ENCODE measurements at regions not wholly inside any gene's neighbourhood (a gene's known extent, or its start where the extent isn't known, plus 50 kb on each side); places are given as distances from the start of the nearest gene placed in this dataset.
"Not testable (repeated sequence)": the region's sequence is repeated elsewhere in the genome, so short reads cannot be mapped to it uniquely, and the experiment has no call there.

GRCh38 chr11:87473174-87473573 is 435.4 kb downstream of the TMEM135 start:
- DNase-seq (ENCODE audit: low spot score) (peak; percentile 51), FAIRE-seq (no peak)

GRCh38 chr11:87466223-87466622 is 428.5 kb downstream of the TMEM135 start:
- no peak for DNase-seq (ENCODE audit: low spot score)
- FAIRE-seq = no peak

GRCh38 chr11:87465716-87466115 is 428.0 kb downstream of the TMEM135 start:
- DNase-seq (ENCODE audit: low spot score) = no peak
- FAIRE-seq = no peak

- FAIRE-seq (no peak), DNase-seq (ENCODE audit: low spot score) (no peak)
Observed at GRCh38 chr11:87463486-87464102, 425.9 kb downstream of the TMEM135 start.

- DNase-seq (ENCODE audit: low spot score) = no peak
- FAIRE-seq = no peak
Observed at GRCh38 chr11:87462171-87462570, 424.4 kb downstream of the TMEM135 start.

- DNase-seq (ENCODE audit: low spot score) = no peak
- no peak for FAIRE-seq
Observed at GRCh38 chr11:87460842-87461637, 423.3 kb downstream of the TMEM135 start.

GRCh38 chr11:87460279-87460678 is 422.5 kb downstream of the TMEM135 start:
- no peak for FAIRE-seq
- no peak for DNase-seq (ENCODE audit: low spot score)

GRCh38 chr11:87459351-87459750 is 421.6 kb downstream of the TMEM135 start:
- no peak for DNase-seq (ENCODE audit: low spot score)
- FAIRE-seq = no peak

- DNase-seq (ENCODE audit: low spot score) = no peak
- no peak for FAIRE-seq
Observed at GRCh38 chr11:87456499-87456898, 418.8 kb downstream of the TMEM135 start.

GRCh38 chr11:87455180-87455579 is 417.4 kb downstream of the TMEM135 start:
- DNase-seq (ENCODE audit: low spot score) = no peak
- no peak for FAIRE-seq

GRCh38 chr11:87454241-87454640 is 416.5 kb downstream of the TMEM135 start:
- DNase-seq (ENCODE audit: low spot score) = no peak
- no peak for FAIRE-seq

- FAIRE-seq = no peak
Observed at GRCh38 chr11:87453531-87454089, 415.9 kb downstream of the TMEM135 start.

GRCh38 chr11:87452025-87452424 is 414.3 kb downstream of the TMEM135 start:
- FAIRE-seq; DNase-seq (ENCODE audit: low spot score): not testable (repeated sequence)

More at GRCh38 chr11:87453531-87454089, 415.9 kb downstream of the TMEM135 start:
- no peak for DNase-seq (ENCODE audit: low spot score)

GRCh38 chr11:87451395-87451794 is 413.7 kb downstream of the TMEM135 start:
- no peak for DNase-seq (ENCODE audit: low spot score)
- no peak for FAIRE-seq

- no peak for DNase-seq (ENCODE audit: low spot score)
- FAIRE-seq = no peak
Observed at GRCh38 chr11:87447606-87448005, 409.9 kb downstream of the TMEM135 start.

GRCh38 chr11:87444993-87445392 is 407.3 kb downstream of the TMEM135 start:
- DNase-seq (ENCODE audit: low spot score) (no peak), FAIRE-seq (no peak)

GRCh38 chr11:87443707-87444106 is 406.0 kb downstream of the TMEM135 start:
- no peak for DNase-seq (ENCODE audit: low spot score)
- no peak for FAIRE-seq

- FAIRE-seq = no peak
- no peak for DNase-seq (ENCODE audit: low spot score)
Observed at GRCh38 chr11:87440076-87440770, 402.5 kb downstream of the TMEM135 start.

GRCh38 chr11:87438416-87438815 is 400.7 kb downstream of the TMEM135 start:
- DNase-seq (ENCODE audit: low spot score) (no peak), FAIRE-seq (no peak)

GRCh38 chr11:87437844-87438223 is 400.1 kb downstream of the TMEM135 start:
- DNase-seq (ENCODE audit: low spot score) (peak; percentile 70), FAIRE-seq (peak; percentile 49)

- FAIRE-seq = no peak
- DNase-seq (ENCODE audit: low spot score) = no peak
Observed at GRCh38 chr11:87437133-87437843, 399.6 kb downstream of the TMEM135 start.

Data from RCC 7860 (cell line).